Head of caudate nucleus (tissue), 42 donors: ENCODE measurements at regions not wholly inside any gene's neighbourhood (a gene's known extent, or its start where the extent isn't known, plus 50 kb on each side); places are given as distances from the start of the nearest gene placed in this dataset.

Experiments
- DNase-seq, 42 donors: peaks; one replicate each; pipeline versions ENCODE4 v3.0.0 to v3.0.0-alpha.2; 2020 to 2021; ENCODE audit warnings: mixed read lengths in 7 of 42
- intact Hi-C: fragments of 100-400 bp; cut with DNase I; formaldehyde crosslinking; loops from one replicate; pipeline ENCODE4 v1.15.0; 2022

DNA sequence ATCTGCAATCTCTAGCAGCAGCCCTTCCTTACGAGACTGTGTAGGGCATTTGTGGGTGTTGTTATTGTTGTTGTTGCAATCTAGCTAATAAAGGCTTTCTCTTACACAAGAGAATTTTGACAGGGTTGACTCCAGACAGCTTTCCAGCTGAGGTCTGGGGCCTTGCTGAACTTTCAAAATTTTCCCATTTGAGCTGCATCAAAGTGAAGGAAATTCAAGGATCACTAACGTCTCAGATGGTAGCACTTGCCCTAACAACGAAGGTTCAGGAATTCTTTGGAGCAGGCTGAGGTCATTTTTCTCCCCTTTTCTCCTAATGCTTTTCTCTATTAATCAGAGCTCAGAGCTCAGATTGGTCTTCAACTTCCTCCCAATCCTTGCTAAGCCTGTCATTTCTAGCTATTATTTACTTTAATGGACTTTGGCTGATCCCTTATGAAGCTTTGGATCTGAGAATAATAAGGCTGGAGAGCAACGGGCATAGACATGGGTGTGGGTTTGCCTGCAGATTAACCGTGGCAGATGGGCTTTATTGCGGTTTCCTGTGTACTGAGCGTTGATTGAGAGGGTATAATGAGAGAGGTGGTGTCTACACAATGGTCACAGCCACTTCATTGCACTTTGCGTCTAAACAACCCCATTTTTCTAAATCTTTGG lies 614.0 kb upstream of the AGTR1 start:
- intact Hi-C loops = no loop called here
- no peak for DNase-seq

DNA sequence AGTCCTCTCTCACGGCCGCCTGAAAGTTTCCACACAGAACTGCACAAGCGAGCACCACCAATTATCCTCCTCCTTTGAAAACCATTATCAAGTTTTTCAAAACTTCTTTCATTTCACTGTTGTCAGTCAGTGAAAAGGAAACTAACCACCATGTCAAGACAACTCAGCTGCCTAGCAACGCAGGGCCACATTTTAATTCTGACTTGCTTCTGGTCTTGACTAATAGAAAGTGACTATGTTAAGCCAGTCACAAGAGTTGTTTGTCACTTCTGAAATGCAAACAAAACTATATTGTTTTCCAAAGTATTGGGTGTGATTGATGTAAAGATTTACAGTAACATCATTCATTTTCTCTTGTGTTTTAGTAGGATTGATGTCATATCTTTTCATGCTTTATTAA lies 612.8 kb upstream of the AGTR1 start:
- intact Hi-C loops = no loop called here
- peak in 1 of 42 donors; percentile 37 for DNase-seq

DNA sequence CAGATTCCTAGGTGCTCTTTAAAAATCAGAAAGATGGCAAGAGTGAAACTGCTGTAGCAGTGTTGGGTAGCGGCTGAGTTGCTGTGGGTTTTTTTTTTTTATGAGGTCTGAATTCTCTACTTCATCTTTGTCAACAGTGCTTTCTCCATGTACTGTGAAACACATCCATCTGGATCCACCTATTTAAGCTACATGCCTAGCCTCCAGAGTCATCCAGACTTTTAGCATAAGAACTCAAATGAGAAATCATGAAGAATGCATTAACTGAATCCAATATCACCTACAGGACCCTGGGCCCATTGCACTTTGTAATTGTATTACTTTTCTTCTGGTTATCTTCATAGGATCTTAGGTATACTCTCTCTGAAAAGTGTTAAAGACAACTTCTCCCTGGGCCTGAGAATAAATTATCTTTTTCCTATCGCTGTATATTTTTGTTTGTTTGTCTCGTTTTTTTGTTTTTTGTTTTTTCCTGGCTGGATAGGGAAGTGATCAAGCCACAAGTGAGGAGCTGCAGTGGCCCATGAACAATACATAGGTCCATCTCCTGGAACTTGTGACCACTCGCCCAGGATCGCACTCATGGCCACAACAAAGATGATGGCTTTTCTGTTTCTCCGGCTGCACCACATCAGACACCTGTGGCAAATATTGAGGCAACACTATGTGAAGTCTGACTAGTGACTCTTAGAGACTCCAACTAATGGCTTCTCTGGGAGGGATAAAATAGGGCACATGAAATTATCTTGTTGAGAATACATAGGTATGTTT lies 609.9 kb upstream of the AGTR1 start:
- intact Hi-C loops = no loop called here

DNA sequence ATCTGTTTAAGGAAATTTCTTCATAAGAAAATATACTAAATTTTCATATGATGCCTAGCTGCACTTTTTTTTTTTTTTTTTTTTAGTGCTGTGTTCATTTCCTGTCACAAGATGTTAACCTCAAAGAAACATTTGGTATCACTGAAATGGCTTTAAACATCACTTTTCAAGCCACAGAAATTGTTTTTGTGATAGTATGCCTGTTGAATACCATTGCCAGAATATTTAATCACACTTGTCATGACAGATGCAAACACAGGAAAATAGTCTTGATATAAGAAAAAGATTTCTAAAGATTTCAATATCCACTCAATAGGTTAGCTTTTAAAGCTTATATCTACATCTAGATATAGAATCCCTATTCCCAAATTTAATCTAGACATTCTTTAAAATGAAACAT lies 608.5 kb upstream of the AGTR1 start:
- intact Hi-C loops = no loop called here
- no peak for DNase-seq

More for the DNA sequence above, 609.9 kb upstream of the AGTR1 start:
- DNase-seq = no peak

DNA sequence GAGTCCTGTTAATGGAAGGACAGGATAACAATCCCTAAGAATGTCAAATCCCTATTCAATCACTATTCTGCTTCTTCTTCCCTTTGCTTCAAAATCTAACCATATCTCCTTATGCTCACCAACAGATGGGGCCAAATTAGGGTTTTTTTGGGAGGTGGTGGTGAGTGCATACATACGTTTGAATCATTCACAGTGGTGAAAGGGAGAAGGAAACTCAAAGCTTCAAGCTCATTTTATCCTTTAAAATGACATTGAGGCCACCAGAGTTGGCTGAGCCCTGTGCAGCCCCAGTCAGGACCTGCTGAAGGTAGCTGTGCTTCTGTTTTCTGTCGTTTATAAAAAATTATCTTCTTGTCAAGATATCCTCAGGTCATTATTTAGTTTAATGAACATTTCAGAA lies 607.5 kb upstream of the AGTR1 start:
- intact Hi-C loops = no loop called here
- DNase-seq = no peak

DNA sequence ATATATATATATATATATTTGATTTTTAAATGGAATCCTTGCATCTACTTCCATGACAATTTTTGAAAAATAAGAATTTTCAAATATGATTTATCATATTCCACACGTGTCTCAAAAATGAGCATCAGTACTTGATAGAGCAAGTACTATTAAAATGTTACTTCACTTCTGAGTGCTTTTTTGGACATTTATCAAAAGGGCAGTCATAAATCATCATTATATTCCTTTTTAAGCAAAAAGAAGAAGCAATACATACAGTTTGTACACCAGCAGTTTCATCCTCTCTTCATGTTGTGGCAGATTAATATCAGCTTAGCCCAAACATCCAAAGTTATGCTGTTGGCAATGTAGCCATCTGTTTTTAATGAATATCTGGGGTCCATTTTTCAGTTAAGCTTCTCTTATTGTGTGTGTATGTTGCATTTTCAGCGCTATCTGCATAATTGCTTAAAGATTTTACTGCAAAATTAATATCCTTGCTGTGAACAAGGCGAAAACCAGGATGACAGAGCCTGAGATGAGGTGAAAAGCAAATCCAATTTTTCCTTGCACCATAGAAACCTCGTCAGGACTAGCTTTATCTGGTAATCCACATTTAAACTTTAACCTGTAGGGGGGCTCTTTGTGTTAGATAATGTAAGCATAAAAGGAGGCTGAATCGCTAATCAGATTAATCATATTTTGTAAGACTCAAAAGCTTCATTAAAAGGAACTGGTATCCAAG lies 604.9 kb upstream of the AGTR1 start:
- no peak for DNase-seq
- intact Hi-C loops = no loop called here

DNA sequence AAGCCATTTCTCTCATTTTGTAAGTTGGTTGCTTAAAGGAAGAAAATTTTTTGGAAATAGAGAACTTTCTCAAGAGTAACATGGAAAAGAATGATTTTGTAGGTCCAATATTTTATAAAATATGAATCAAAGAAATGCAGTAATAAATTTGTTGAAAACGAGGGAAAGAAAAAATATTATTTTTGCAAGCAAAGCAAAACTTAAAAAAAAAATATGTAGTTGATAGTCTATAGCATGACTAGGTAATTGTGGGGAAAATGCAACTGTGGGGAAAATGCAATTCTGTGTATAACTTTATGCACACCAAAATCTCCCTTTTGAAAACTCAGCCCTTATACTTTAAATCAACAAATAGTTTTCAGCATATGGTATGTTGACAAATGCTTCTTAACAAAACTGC lies 604.0 kb upstream of the AGTR1 start:
- DNase-seq = no peak
- intact Hi-C loops = no loop called here

DNA sequence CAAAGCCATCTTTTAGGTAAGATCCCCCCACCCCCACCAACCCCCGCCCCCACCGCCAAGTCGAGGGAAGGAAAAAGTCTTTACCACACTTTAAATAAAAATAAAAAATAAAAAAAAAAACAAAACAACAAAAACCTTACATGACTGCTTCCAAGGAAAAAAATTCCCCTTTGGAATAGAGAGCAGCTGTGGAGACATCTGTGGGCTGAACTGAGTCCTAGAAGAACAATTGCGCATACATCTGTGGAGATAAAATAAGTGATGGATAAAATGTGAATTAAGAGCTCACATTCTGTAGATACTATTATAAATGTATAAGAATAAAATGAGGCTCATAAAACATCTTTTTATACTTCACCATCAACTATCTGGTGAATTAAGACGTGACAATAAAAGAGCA lies 601.7 kb upstream of the AGTR1 start:
- intact Hi-C loops = no loop called here
- no peak for DNase-seq

DNA sequence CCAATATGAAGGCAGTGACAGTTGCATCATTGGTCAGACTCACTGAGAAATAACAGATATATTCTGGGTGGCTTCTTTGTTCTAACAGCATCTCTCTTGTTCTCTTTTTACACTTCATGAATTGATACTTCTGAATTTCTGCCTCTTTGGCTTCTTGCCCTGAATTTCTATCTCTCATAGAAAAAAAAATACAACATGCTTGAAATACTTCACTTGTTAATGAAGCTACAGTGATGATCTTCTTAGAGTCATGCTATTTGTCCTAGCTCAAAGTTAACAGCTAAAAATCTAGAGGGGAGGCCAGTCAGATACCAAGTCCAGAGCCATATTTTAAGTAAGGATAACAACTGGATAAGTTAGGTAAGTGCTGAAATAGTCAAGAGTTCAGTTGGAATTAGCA lies 597.2 kb upstream of the AGTR1 start:
- intact Hi-C loops = no loop called here
- no peak for DNase-seq

DNA sequence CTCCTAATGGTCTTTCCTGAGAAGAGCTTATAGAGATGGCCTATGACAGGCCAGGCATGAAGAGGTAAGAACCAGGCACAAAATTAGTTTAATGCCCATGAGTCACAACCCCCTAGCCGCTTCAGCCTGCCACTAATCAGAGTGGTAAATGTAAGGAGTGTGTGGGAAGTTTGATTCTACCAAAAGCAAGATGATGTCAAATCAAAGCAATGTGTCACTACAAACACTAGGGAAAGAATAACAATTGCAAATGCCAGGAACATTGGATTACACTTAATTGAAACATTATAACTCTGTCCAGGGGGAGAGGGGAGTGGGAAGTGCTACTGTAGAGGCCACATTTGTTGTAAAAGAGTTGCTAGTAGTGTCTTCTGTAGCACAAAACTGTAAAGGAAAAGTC lies 596.6 kb upstream of the AGTR1 start:
- no peak for DNase-seq
- intact Hi-C loops = no loop called here

DNA sequence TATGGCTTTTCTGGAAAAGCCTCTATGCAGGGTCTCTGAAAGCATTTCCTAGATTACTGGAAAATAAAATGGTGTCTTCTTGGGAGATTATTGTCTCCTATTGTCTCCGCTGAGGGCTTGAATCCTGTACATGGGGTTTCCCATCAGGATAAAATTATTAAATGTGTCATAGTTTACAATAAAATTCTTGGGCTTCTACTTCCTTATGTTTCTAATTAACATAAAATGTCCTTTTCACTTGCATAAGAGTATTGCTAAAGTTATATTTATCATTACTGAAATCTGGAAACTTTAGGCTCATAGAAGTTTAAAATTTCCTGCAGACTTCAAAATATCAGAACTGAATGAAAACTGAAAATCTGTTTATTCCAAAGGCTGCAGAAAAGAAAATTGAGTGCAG lies 595.5 kb upstream of the AGTR1 start:
- intact Hi-C loops = no loop called here

DNA sequence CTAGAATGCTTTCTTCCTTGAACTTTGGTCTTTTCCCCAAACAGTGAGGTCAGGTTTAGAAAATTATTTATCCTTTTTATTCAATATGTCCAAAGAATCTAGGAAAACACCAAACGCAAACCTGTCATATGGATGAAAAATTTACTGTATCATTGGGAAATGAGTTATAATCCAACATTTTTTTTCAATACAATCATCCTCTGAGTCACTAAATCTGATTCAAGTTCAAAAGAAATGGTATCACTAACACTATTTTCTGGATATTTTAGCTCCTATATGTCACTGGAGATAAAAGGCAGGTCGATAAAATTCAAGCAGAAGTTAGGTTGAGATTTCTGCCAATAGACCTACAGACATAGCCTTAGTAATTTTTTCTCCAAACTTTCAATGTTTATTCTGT lies 591.6 kb upstream of the AGTR1 start:
- no peak for DNase-seq
- intact Hi-C loops = no loop called here

More for the DNA sequence above, 595.5 kb upstream of the AGTR1 start:
- no peak for DNase-seq

DNA sequence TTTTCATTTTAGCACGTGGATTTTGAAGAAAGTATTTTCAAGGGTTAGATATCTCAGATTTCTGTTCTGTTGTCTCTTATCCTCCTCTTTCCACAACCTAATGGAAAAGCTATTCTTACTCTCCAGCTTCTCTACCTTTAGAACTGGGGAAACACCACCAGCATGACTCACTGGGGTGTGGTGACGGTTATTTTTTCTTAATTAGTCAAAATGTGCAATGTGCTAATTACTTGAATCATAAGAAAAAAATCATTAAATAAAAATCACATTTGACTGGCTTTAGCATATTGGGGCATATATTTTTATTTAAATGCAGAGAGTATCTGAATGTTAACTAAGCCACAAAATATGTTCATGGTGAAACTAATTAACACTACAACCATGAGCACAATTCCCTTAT lies 570.7 kb upstream of the AGTR1 start:
- DNase-seq = no peak
- intact Hi-C loops = no loop called here

DNA sequence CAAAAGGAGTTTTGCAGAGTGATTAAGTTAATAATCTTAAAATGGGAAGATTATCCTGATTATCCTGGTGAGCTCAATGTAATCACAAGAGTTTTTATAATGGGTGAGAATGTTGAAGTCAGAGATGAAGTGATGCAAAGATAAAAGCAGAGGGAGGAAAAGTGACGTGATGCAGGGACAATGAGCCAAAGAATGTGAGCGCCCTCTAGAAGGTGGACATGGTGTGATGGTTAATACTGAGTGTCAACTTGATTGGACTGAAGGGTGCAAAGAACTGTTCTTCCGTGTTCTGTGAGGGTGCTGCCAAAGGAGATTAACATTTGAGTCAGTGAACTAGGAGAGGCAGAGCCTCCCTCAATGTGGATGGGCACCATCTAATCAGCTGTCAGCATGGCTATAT lies 569.6 kb upstream of the AGTR1 start:
- intact Hi-C loops = no loop called here
- DNase-seq = no peak

DNA sequence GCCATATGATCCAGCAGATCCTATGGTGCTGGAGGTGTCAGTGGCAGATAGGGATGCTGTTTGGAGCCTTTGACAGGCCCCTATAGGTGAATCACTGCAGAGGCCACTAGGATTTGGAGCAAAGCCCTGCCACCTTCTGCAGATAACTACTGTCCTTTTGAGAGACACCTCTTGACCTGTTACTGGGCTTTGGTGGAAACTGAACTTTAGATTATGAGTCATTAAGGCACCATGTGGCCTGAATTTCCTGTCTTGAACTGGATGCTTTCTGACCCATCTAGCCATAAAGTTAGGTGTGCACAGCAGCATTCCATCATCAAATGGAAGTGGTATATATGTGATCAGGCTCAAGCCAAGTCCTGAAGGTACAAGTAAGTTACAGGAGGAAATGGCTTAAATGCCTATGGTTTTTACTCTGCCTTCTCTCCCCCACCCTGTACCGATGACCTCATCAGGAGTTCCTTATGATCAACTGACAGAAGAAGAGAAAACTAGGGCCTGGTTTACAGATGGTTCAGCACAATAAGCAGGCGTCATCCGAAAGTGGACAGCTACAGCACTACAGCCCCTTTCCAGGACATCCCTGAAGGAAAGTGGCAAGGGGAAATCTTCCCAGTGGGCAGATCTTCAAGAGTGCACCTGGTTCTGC lies 565.6 kb upstream of the AGTR1 start:
- DNase-seq = no peak
- intact Hi-C loops = no loop called here

DNA sequence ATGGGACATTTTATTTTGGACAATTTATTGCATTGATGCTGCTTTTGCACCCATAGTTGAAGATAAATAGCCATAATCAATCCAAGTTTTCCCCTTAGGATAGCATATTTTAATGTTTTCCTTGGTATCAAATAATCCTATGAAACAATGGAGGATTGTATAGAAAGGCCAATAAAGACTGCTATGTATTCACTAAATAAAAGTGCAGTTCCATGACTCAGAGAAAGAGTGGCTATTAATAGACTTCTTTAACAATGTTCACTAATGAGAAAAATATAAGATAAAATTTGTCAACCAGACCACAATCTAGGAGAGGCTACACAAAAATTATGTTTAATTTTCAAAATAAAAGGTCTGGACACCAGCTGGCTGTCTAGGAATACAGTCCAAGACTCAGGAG lies 560.9 kb upstream of the AGTR1 start:
- intact Hi-C loops = no loop called here
- no peak for DNase-seq

DNA sequence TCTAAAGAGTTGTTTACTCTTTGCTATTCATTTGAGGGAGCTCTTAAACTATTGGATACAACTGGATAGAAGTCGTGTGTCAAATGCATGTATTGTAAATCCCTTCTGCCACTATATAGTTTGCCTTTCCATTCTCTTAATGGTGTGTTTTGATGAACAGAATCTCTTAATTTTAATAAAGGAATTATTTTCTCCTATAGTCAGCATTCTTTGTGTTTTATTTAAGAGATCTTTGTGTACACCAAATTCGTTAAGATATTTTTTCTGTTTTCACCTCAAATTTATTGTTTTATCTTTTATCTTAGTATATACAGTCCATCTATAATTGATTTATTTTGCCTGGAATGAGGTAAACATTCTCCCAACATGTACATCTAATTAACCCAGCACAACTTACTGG lies 551.5 kb upstream of the AGTR1 start:
- intact Hi-C loops = no loop called here
- no peak for DNase-seq

DNA sequence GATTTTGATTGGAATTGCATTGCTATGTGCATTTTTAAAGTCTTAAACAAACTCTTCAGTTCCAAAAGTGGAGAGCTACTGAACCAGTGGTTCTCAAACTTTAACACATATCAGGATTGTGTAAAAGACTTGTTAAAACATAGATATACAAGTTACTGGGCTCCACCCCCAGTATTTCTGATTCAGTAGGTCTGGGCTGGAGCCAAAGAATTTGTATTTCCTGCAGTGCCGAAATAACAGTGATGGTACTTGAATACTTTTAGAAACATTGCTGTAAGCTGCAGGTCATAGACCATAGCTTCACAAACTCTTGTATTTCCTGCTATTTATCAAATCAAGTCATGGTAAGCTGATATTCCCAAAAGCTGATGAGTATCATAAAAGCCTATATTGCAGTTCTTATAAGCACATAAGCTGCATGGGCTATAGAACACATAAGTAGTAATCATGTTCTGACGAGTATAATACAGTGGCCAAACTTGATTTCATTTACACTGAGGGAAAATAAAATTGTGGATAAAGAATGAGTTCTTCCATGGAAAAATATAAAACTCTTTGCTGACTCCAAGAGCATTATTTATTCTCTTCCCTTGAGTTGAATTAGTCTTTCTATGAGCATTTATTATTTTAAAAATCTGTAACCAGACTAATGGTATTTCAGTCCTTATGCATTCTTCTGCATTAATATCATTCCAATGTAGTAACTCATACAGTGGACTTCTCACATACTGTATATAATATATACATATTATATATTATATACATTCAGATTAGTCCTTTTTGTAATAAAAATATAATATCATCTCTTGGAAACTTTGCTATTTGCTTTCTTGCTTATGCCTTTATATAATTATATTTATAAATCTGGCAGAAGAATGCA lies 550.5 kb upstream of the AGTR1 start:
- DNase-seq = no peak
- intact Hi-C loops = no loop called here

DNA sequence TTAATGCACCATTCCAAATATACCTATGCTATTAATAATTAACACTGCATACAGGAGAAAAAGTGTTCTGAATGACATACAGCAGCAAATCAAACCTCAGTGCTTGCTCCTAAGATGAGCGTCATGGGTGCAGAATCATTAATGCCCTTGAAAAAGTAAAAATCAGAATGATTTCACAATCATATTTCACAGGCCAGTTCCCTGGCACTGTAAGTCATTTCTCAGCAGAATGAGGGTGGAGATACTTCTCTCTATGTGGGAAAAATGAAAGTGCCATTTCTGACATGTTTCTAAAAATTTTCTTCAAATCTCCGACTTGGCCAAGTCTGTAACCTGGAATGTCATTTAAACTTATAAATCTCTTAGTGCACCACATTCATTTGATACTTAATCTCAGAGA lies 549.8 kb upstream of the AGTR1 start:
- DNase-seq = no peak
- intact Hi-C loops = no loop called here
